HG03159 (cell line): ENCODE measurements at regions not wholly inside any gene's neighbourhood (a gene's known extent, or its start where the extent isn't known, plus 50 kb on each side); places are given as distances from the start of the nearest gene placed in this dataset.
"Not testable (repeated sequence)": the region's sequence is repeated elsewhere in the genome, so short reads cannot be mapped to it uniquely, and the experiment has no call there.

Source experiments
- ATAC-seq: cut with Tn5 transposase; IDR thresholded peaks from one replicate; pipeline ENCODE4 v1.9.1; 2021; ENCODE audit warnings: mild to moderate bottlenecking, moderate library complexity; ENCODE audit not compliant: unreplicated experiment

- ATAC-seq: no peak
Measured at GRCh38 chr2:122660786-122661634, 905.6 kb downstream of the TSN start.

GRCh38 chr2:122663620-122664019 lies 908.2 kb downstream of the TSN start:
- ATAC-seq: no peak

- ATAC-seq: no peak
Measured at GRCh38 chr2:122669627-122670026, 914.2 kb downstream of the TSN start.

GRCh38 chr2:122670897-122671296 lies 915.4 kb downstream of the TSN start:
- no peak for ATAC-seq

- ATAC-seq: no peak
Measured at GRCh38 chr2:122680662-122681061, 925.2 kb downstream of the TSN start.

GRCh38 chr2:122681626-122682025 lies 926.2 kb downstream of the TSN start:
- ATAC-seq: no peak

GRCh38 chr2:122682356-122682755 lies 926.9 kb downstream of the TSN start:
- ATAC-seq: no peak

GRCh38 chr2:122683018-122683417 lies 927.6 kb downstream of the TSN start:
- ATAC-seq: no peak

GRCh38 chr2:122692400-122693083 lies 937.1 kb downstream of the TSN start:
- ATAC-seq: no peak

- no peak for ATAC-seq
Measured at GRCh38 chr2:122697415-122697814, 942.0 kb downstream of the TSN start.

GRCh38 chr2:122703676-122704075 lies 948.2 kb downstream of the TSN start:
- ATAC-seq: no peak

- no peak for ATAC-seq
Measured at GRCh38 chr2:122704109-122704563, 948.7 kb downstream of the TSN start.

- ATAC-seq: no peak
Measured at GRCh38 chr2:122705746-122706145, 950.3 kb downstream of the TSN start.

- ATAC-seq: no peak
Measured at GRCh38 chr2:122706757-122707223, 951.3 kb downstream of the TSN start.

- peak; percentile 66 for ATAC-seq
Measured at GRCh38 chr2:122707224-122707824, 951.9 kb downstream of the TSN start.

- ATAC-seq: no peak
Measured at GRCh38 chr2:122710049-122710448, 954.6 kb downstream of the TSN start.

GRCh38 chr2:122713800-122714199 lies 958.3 kb downstream of the TSN start:
- no peak for ATAC-seq

- not testable (repeated sequence) for ATAC-seq
Measured at GRCh38 chr2:122720822-122721221, 965.4 kb downstream of the TSN start.

- no peak for ATAC-seq
Measured at GRCh38 chr2:122734766-122735424, 979.4 kb downstream of the TSN start.

GRCh38 chr2:122736279-122736678 lies 980.8 kb downstream of the TSN start:
- no peak for ATAC-seq

- peak; percentile 84 for ATAC-seq
Measured at GRCh38 chr2:122737429-122738077, 982.1 kb downstream of the TSN start.
